Ishikawa (cell line): ENCODE measurements at regions not wholly inside any gene's neighbourhood (a gene's known extent, or its start where the extent isn't known, plus 50 kb on each side); places are given as distances from the start of the nearest gene placed in this dataset.

Source experiments
- CEBPB ChIP-seq: IDR thresholded peaks from 2 replicates; pipeline ENCODE4 v1.6.1; 2012
- CREB1 ChIP-seq: IDR thresholded peaks from 2 replicates; pipeline ENCODE4 v1.6.1; 2012; ENCODE audit warnings: low read depth
- EGR1 ChIP-seq: IDR thresholded peaks from 2 replicates; pipeline ENCODE4 v1.6.1; 2012
- EP300 ChIP-seq: IDR thresholded peaks from 2 replicates; pipeline ENCODE4 v1.6.1; 2012; ENCODE audit warnings: borderline replicate concordance
- FOXM1 ChIP-seq: IDR thresholded peaks from 2 replicates; pipeline ENCODE4 v1.6.1; 2012; ENCODE audit warnings: low read depth, borderline replicate concordance
- NFIC ChIP-seq: IDR thresholded peaks from 2 replicates; pipeline ENCODE4 v1.6.1; 2012
- RAD21 ChIP-seq: IDR thresholded peaks from 2 replicates; pipeline ENCODE4 v1.6.1; 2012; ENCODE audit warnings: low read depth
- TAF1 ChIP-seq: IDR thresholded peaks from 2 replicates; pipeline ENCODE4 v1.6.1; 2012; ENCODE audit warnings: low read depth, mild to moderate bottlenecking
- TCF12 ChIP-seq: IDR thresholded peaks from 2 replicates; pipeline ENCODE4 v1.6.1; 2012; ENCODE audit warnings: low read depth
- TEAD4 ChIP-seq: IDR thresholded peaks from 2 replicates; pipeline ENCODE4 v1.6.1; 2012
- YY1 ChIP-seq: IDR thresholded peaks from 2 replicates; pipeline ENCODE4 v1.6.1; 2012; ENCODE audit warnings: low read depth
- ZBTB7A ChIP-seq: IDR thresholded peaks from 2 replicates; pipeline ENCODE4 v1.6.1; 2012; ENCODE audit warnings: low read depth
- TF ChIP-seq, protein P1 (sequence below): IDR thresholded peaks from 2 replicates; pipeline ENCODE4 v1.6.1; 2012; ENCODE audit warnings: low read depth, mild to moderate bottlenecking
- TF ChIP-seq, protein P2 (sequence below): IDR thresholded peaks from 2 replicates; pipeline ENCODE4 v1.6.1; 2012
- TF ChIP-seq, protein P3 (sequence below): IDR thresholded peaks from 2 replicates; pipeline ENCODE4 v1.6.1; 2012

- no peak for TF ChIP-seq TAF1
These were observed 261.1 kb downstream of the ADGRG6 start for GRCh38 chr6:142562865-142563264.

DNA sequence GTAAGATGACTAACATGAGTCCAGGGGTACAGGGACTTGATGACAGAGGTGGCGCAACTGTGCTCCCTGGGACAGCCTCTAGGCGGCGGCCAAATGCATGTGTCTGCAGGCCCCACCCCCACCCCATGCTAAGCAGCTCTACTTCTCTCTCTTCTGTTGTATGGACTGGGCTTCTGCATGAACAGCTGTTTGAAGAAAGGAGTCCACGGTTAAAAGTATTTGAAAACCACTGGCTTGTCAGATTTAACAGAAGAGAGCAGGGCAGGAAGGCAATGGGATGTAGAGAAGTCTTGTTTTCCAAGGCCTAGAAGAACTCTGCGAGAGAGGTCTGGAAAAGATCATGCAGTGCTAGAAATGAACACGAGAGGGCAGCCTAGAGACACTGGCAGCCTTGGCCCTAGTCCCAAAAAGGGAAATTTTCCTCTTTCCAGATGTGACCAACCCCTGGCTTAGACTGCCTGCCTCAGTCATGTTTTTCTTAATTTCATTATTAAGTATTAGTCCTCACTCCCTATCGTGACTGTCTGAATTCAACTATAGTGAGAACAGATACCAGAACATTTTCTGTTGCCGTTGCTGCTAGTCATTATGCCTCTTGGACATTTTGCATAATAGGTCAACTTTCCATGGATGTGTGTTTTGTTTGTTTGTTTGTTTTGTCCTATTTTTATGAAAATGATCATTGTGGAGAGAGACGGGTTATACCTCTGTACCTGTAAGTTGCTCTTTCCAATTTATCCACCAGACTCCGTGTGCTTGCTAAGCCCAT, 265.0 kb downstream of the ADGRG6 start:
- no peak for TF ChIP-seq TAF1
- TF ChIP-seq RAD21 = peak; percentile 74
- TF ChIP-seq NFIC = peak; percentile 78
- no peak for TF ChIP-seq CREB1

GRCh38 chr6:142567461-142567860, 265.7 kb downstream of the ADGRG6 start:
- TF ChIP-seq, protein P1, sequence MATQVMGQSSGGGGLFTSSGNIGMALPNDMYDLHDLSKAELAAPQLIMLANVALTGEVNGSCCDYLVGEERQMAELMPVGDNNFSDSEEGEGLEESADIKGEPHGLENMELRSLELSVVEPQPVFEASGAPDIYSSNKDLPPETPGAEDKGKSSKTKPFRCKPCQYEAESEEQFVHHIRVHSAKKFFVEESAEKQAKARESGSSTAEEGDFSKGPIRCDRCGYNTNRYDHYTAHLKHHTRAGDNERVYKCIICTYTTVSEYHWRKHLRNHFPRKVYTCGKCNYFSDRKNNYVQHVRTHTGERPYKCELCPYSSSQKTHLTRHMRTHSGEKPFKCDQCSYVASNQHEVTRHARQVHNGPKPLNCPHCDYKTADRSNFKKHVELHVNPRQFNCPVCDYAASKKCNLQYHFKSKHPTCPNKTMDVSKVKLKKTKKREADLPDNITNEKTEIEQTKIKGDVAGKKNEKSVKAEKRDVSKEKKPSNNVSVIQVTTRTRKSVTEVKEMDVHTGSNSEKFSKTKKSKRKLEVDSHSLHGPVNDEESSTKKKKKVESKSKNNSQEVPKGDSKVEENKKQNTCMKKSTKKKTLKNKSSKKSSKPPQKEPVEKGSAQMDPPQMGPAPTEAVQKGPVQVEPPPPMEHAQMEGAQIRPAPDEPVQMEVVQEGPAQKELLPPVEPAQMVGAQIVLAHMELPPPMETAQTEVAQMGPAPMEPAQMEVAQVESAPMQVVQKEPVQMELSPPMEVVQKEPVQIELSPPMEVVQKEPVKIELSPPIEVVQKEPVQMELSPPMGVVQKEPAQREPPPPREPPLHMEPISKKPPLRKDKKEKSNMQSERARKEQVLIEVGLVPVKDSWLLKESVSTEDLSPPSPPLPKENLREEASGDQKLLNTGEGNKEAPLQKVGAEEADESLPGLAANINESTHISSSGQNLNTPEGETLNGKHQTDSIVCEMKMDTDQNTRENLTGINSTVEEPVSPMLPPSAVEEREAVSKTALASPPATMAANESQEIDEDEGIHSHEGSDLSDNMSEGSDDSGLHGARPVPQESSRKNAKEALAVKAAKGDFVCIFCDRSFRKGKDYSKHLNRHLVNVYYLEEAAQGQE = no peak
- no peak for TF ChIP-seq CREB1
- TF ChIP-seq RAD21 = no peak
- TF ChIP-seq NFIC = no peak
- TF ChIP-seq CEBPB = no peak

- TF ChIP-seq TEAD4 = no peak
- no peak for TF ChIP-seq ZBTB7A
- TF ChIP-seq, protein P2, sequence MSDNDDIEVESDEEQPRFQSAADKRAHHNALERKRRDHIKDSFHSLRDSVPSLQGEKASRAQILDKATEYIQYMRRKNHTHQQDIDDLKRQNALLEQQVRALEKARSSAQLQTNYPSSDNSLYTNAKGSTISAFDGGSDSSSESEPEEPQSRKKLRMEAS = no peak
- TF ChIP-seq YY1 = no peak
- TF ChIP-seq, protein P1 = no peak
- no peak for TF ChIP-seq CREB1
- TF ChIP-seq TCF12 = no peak
- TF ChIP-seq FOXM1 = no peak
- no peak for TF ChIP-seq RAD21
- TF ChIP-seq EGR1 = no peak
- TF ChIP-seq CEBPB = no peak
- TF ChIP-seq TAF1 = no peak
These were observed 267.2 kb downstream of the ADGRG6 start for GRCh38 chr6:142568857-142569597.

DNA sequence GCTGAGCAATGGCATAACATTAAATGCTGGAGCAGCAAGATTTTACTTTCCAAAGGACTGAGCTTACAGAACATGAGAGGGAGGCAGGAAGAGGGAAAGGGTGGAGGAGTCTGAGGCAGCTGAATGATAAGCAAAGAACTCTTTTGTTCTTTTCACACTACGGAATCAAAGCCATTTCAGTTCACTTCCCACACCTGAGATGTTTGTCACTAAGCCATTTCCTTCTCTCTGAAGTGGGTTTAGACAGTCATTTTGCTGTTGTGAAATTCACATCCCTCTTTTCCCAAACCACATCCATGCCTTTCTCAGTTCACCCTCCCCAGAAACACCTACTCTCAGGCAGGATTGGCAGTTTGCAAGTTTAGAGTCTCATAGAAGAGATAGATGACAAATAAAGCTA, 267.9 kb downstream of the ADGRG6 start:
- TF ChIP-seq, protein P2 = no peak
- TF ChIP-seq TEAD4 = no peak
- TF ChIP-seq, protein P3, sequence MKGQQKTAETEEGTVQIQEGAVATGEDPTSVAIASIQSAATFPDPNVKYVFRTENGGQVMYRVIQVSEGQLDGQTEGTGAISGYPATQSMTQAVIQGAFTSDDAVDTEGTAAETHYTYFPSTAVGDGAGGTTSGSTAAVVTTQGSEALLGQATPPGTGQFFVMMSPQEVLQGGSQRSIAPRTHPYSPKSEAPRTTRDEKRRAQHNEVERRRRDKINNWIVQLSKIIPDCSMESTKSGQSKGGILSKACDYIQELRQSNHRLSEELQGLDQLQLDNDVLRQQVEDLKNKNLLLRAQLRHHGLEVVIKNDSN = no peak
- no peak for TF ChIP-seq ZBTB7A

DNA sequence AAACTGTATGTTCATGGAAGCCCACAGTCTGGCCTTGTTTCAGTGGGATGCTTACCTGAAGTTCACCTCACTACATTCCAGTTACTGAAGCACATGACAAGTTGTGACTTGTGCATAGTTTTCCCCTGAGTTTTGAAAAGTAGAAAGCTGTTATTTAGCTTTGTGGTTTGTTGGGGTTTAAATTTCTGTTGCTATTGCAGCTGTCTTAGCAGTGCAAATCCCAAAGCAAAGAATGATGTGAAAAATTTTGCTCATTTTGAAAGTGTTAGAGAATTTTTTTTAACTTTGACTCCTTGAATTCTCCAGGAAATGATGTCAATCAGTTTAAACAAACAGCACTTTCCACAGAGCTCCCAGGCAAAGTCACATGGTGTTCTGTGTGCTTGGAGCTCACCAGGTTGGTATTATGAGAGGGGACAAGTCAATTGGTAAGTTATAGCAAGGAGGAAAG, 268.4 kb downstream of the ADGRG6 start:
- TF ChIP-seq TEAD4 = no peak
- no peak for TF ChIP-seq TAF1
- no peak for TF ChIP-seq TCF12
- TF ChIP-seq YY1 = no peak
- no peak for TF ChIP-seq CEBPB
- TF ChIP-seq NFIC = no peak
- TF ChIP-seq, protein P2 = no peak
- TF ChIP-seq EP300 = no peak
- no peak for TF ChIP-seq FOXM1
- no peak for TF ChIP-seq RAD21
- no peak for TF ChIP-seq EGR1
- no peak for TF ChIP-seq ZBTB7A
- TF ChIP-seq, protein P1 = no peak
- TF ChIP-seq, protein P3 = no peak
- TF ChIP-seq CREB1 = no peak
